ENCODE measurements at regions not wholly inside any gene's neighbourhood (a gene's known extent, or its start where the extent isn't known, plus 50 kb on each side); places are given as distances from the start of the nearest gene placed in this dataset.

DNA sequence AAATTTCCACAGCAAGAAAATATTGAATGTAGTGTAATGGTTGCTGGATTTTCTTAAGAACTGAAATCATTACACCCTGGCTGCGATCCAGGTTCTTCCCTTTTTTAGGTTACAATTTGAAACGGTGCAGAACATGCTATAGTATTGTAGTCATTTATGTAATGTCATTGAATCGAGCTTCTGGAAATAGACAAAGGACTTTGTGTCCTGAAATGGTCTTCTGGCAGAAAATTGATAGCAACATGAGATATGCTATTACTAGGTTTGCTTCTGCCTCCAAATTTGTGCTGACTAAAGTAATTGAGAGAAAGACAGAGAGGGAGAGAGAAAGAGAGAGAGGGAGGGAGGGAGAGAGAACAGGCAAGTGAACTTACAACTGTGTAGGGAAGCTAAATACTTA, 146.2 kb upstream of the NFIA start:
- Histone ChIP-seq H3K4me1 (replicated peaks in 1 of 4; ENCODE audit: control insufficient read depth in 3 of 4, insufficient read depth in 4 of 4, low read length in 3 of 4) (peaks cover 0 to 8% (median 6%) of the 10 kb centered on the region in 4 experiments), H2BK15ac (ENCODE audit: low read length) (no peak overlapping the region), H3K27me3 (replicated peaks in 1 of 4; ENCODE audit: control insufficient read depth in 3 of 4, extremely low read depth in 1 of 4, insufficient read depth in 3 of 4, low read length in 3 of 4) (no peaks in the 10 kb centered on the region), H3K23me2 (ENCODE audit: low read depth, low read length) (peaks cover 2% of the 10 kb centered on the region; the same call in 1 of the 2 replicates), H2BK5ac (ENCODE audit: low read depth, low read length) (no peak overlapping the region), H4K20me1 (replicated peaks in 1 of 2; ENCODE audit: control insufficient read depth in 1 of 2, insufficient read depth in 2 of 2, low read length in 2 of 2) (no peaks in the 10 kb centered on the region), H2AK5ac (ENCODE audit: low read depth, low read length) (no peak overlapping the region), H3K9ac (replicated peaks in 1 of 4; ENCODE audit: extremely low read depth in 1 of 4, low read depth in 3 of 4, low read length in 3 of 4) (no peak overlapping the region), H2AFZ (ENCODE audit: low read length) (no peak overlapping the region), H2BK20ac (ENCODE audit: low read length) (no peak overlapping the region), H3K36me3 (ENCODE audit: control insufficient read depth in 2 of 4, insufficient read depth in 4 of 4, low read length in 3 of 4) (no peaks in the 10 kb centered on the region), H3K27ac (ENCODE audit: low read depth, low read length) (no peak overlapping the region), H3K9me3 (ENCODE audit: insufficient read depth in 2 of 2, low read depth in 1 of 2, low read length in 1 of 2) (no peaks in the 10 kb centered on the region; a peak in 1 of 4 replicates), H2BK120ac (replicated peaks; ENCODE audit: low read depth, low read length) (no peak overlapping the region), H3K56ac (replicated peaks; ENCODE audit: insufficient read length, low read depth, low read length) (no peak overlapping the region), H3K4ac (replicated peaks; ENCODE audit: insufficient read length, low read depth, low read length) (no peak overlapping the region), H3K4me3 (ENCODE audit: extremely low read depth in 1 of 4, insufficient read depth in 2 of 4, low read depth in 3 of 4, low read length in 4 of 4) (no peak overlapping the region), H4K91ac (replicated peaks; ENCODE audit: insufficient read length, low read length) (no peak overlapping the region), H3K79me2 (ENCODE audit: control insufficient read depth in 1 of 2, insufficient read depth in 2 of 2, low read length in 2 of 2) (no peaks in the 10 kb centered on the region), H4K5ac (ENCODE audit: insufficient read length, low read depth, low read length) (no peak overlapping the region), H3K18ac (ENCODE audit: extremely low read depth, low read length) (no peak overlapping the region), H3K14ac (ENCODE audit: insufficient read length) (no peak overlapping the region), H2BK12ac (ENCODE audit: low read depth, low read length) (no peak overlapping the region), H4K8ac (ENCODE audit: extremely low read depth, insufficient read depth, low read length) (no peak overlapping the region), H3K4me2 (ENCODE audit: insufficient read depth in 1 of 2, low read depth in 2 of 2, low read length in 2 of 2) (no peak overlapping the region), H3K79me1 (ENCODE audit: low read depth, low read length) (no peaks in the 10 kb centered on the region), H3K23ac (ENCODE audit: insufficient read length) (peak overlapping the region; percentile 35)
- ChIA-PET POLR2A (ENCODE audit: partially characterized antibody) (no interaction called here), CTCF (ENCODE audit: partially characterized antibody) (interaction anchor here (0.9 to 1.6 kb wide), 2 partner anchors 12 to 13 kb away, joined by 5 to 7 read pairs; no protein-coding TSS in a partner anchor)
- WGBS, 2 experiments (ENCODE audit: extremely low coverage in 1 of 2, insufficient coverage in 1 of 2, insufficient read length in 1 of 2, insufficient replicate concordance in 2 of 2, low coverage in 1 of 2, low lambda C conversion rate in 2 of 2, missing lambda C conversion rate in 1 of 2), result 84% methylated on average over 3 of the region's 3 CpGs; no CpG with 5 or more reads in 1 of the 2 experiments
- DNase-seq (ENCODE audit: low read depth in 1 of 2, low spot score in 2 of 2) (no peak), FAIRE-seq (no peak)
- TF ChIP-seq BCL11A (IDR thresholded peaks at IDR 0.05; ENCODE audit: low read depth in 2 of 2, low read length in 2 of 2) (no peak), NANOG (IDR thresholded peaks at IDR 0.05; ENCODE audit: insufficient read depth, low read depth, low read length, poor library complexity, severe bottlenecking) (no peak), BACH1 (IDR thresholded peaks at IDR 0.05; ENCODE audit: low read length) (no peak), TAF1 (IDR thresholded peaks at IDR 0.05; ENCODE audit: low read depth, low read length) (no peak), RNF2 (IDR thresholded peaks at IDR 0.05; ENCODE audit: borderline replicate concordance, low read depth, low read length, missing control alignments, poor library complexity, severe bottlenecking) (no peak), HDAC2 (IDR thresholded peaks at IDR 0.05; ENCODE audit: borderline replicate concordance in 1 of 2, low read depth in 2 of 2, low read length in 2 of 2) (no peak)
